Chondrocyte (in vitro differentiated cells): ENCODE measurements at regions not wholly inside any gene's neighbourhood (a gene's known extent, or its start where the extent isn't known, plus 50 kb on each side); places are given as distances from the start of the nearest gene placed in this dataset.

Experiments
- DNase-seq: peaks from one replicate; pipeline ENCODE4 v3.0.0; 2021; ENCODE audit warnings: mixed read lengths, low spot score
- H3K27ac Mint-ChIP-seq: one replicate; pipeline ENCODE4 v1.8.0; 2021; ENCODE audit warnings: mild to moderate bottlenecking, moderate library complexity, mixed read lengths; ENCODE audit not compliant: unreplicated experiment
- H3K27me3 Mint-ChIP-seq: 2 replicates; pipeline ENCODE4 v1.8.0; 2021; ENCODE audit warnings: low read depth, mixed read lengths
- H3K36me3 Mint-ChIP-seq: 2 replicates; pipeline ENCODE4 v1.8.0; 2021; ENCODE audit warnings: low read depth, mixed read lengths
- H3K4me1 Mint-ChIP-seq: 2 replicates; pipeline ENCODE4 v1.8.0; 2021; ENCODE audit warnings: low read depth, mild to moderate bottlenecking, mixed read lengths
- H3K4me3 Mint-ChIP-seq: one replicate; pipeline ENCODE4 v1.8.0; 2021; ENCODE audit warnings: mild to moderate bottlenecking, moderate library complexity, mixed read lengths; ENCODE audit not compliant: unreplicated experiment
- H3K9me3 Mint-ChIP-seq: 2 replicates; pipeline ENCODE4 v1.8.0; 2021; ENCODE audit warnings: low read depth, mixed read lengths
- TF ChIP-seq, protein P1 (sequence below): fragments of 200-600 bp; sonication (generic); IDR thresholded peaks from 2 replicates; pipeline ENCODE4 v1.5.0; 2021; ENCODE audit warnings: antibody characterized with exemption, mild to moderate bottlenecking, moderate library complexity

DNA sequence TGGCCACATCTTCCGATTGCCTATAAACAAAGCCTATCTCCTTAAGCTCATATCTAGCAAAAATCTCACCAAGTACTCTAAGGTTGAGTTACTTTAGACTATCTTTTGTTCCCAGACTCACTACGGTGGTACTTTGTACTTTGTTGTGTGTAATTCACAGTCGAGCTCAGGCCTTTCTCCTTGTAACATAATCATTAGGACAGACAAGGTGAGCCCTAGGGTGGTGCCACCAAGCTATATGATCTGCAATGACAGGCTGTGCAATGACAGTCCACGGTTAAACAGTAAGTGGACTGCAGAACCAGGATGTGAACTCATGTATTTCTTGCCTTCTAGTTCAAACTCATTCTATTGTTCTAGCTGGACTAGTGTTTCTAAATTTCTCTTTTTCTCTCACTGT is 132.2 kb downstream of the UBE2U start:
- H3K4me3 Mint-ChIP-seq: no peak overlapping the region
- H3K27ac Mint-ChIP-seq: no peak overlapping the region
- TF ChIP-seq, protein P1, sequence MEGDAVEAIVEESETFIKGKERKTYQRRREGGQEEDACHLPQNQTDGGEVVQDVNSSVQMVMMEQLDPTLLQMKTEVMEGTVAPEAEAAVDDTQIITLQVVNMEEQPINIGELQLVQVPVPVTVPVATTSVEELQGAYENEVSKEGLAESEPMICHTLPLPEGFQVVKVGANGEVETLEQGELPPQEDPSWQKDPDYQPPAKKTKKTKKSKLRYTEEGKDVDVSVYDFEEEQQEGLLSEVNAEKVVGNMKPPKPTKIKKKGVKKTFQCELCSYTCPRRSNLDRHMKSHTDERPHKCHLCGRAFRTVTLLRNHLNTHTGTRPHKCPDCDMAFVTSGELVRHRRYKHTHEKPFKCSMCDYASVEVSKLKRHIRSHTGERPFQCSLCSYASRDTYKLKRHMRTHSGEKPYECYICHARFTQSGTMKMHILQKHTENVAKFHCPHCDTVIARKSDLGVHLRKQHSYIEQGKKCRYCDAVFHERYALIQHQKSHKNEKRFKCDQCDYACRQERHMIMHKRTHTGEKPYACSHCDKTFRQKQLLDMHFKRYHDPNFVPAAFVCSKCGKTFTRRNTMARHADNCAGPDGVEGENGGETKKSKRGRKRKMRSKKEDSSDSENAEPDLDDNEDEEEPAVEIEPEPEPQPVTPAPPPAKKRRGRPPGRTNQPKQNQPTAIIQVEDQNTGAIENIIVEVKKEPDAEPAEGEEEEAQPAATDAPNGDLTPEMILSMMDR: no peak
- H3K27me3 Mint-ChIP-seq: peaks cover 27% of the 10 kb centered on the region
- DNase-seq: no peak
- no peaks in the 10 kb centered on the region for H3K9me3 Mint-ChIP-seq
- no peaks in the 10 kb centered on the region for H3K36me3 Mint-ChIP-seq
- H3K4me1 Mint-ChIP-seq: peaks cover 3% of the 10 kb centered on the region

DNA sequence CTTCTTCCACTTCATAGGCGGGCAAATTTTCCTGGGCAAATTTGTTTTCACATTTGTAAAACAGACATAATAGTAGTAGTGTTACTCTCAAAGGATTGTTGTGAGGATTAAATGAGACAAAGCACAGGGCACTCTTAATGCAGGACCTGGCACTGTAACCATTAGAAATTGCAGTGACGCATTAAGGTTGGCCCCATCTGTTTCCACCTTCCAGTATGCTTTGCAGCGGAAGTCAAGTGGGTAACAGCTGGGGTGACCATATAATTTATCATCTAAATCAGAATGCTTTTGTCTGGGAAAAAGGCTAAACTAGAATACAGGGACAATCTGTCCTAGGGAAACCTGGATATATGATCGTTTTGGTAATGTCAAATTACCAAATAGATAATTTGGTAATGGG is 132.5 kb upstream of the CACHD1 start:
- TF ChIP-seq, protein P1: no peak
- peaks cover 3% of the 10 kb centered on the region for H3K4me1 Mint-ChIP-seq
- H3K27me3 Mint-ChIP-seq: peaks cover 21% of the 10 kb centered on the region
- H3K9me3 Mint-ChIP-seq: no peaks in the 10 kb centered on the region
- H3K27ac Mint-ChIP-seq: no peak overlapping the region
- no peaks in the 10 kb centered on the region for H3K36me3 Mint-ChIP-seq
- no peak overlapping the region for H3K4me3 Mint-ChIP-seq
- no peak for DNase-seq

DNA sequence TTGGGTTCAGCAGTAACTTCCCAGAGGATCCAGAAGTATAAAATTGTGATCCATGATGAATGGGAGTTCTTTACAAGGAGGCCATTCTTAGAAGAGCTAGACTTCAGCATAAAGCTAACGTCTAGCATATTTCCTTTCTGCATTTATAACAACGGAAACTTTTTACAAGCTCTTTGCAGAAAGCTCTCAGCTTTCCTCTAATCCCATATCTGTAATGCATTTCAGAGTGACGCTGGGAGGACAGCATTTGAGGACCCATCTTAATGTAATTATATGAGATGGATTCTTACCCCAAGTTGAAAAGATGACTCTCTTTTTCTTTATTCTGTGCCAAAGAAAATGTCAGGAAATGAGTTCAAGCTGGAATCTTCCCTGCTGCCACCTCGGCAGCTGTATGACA is 132.0 kb upstream of the CACHD1 start:
- Mint-ChIP-seq H3K4me3 (no peak overlapping the region), H3K27ac (no peak overlapping the region), H3K27me3 (peaks cover 19% of the 10 kb centered on the region), H3K4me1 (peaks cover 3% of the 10 kb centered on the region), H3K9me3 (no peaks in the 10 kb centered on the region), H3K36me3 (no peaks in the 10 kb centered on the region)
- no peak for DNase-seq
- TF ChIP-seq, protein P1: no peak

DNA sequence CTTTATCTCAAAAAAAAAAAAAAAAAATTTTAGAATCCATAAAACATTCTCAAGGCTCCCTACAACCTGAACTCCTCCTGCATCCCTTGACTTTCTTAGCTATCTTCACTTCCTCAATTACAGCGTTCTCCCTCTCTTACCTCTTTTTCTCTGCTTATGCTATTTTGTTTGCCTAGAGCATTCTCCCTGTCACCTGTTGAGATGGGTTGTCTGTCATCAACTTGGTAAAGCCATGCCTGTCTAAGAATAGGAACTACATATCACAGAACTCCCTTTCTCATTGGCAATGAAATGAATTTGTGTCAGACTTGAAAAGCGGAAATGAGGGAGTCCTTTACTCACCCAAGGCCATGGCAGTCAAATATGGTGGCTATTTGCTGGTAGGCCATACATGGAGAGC is 129.6 kb upstream of the CACHD1 start:
- Mint-ChIP-seq H3K27ac (no peak overlapping the region), H3K27me3 (peaks cover 8% of the 10 kb centered on the region), H3K4me1 (peaks cover 3% of the 10 kb centered on the region), H3K4me3 (no peak overlapping the region), H3K9me3 (no peaks in the 10 kb centered on the region), H3K36me3 (no peaks in the 10 kb centered on the region)
- TF ChIP-seq, protein P1: no peak
- no peak for DNase-seq

DNA sequence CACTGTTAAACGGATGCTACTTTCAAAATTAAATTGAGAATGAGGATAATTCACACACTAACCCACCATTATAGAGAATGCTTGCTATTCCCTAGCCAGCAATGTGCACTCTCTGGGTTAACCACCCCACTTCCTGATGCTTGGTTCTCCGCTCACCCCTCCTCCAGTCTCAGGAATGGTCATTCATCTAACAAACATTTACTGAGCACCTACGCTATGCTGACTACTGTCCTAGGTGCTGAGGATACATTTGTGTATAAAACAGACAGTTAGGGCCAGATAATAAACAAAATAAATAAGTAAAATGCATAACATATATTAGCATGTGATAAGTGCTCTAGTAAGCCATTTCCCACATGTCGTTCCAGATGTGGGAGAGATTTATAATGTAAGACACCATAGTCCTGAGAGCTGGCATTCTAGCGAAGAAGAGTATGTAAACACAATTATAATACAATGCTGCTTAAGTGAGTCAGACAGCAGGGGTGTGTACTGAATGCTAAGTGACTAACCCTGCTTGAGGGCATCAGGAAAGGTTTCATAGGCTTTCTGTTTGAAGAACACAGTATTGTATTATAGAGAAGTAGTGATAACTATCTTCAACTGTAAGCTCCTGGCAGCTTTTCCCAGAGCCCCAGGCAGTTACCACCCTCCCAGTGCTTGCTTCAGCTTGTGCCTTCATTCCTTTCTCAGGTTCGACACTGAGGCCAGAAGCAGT is 126.7 kb upstream of the CACHD1 start:
- TF ChIP-seq, protein P1: no peak
- Mint-ChIP-seq H3K9me3 (no peaks in the 10 kb centered on the region), H3K27me3 (peaks cover 10% of the 10 kb centered on the region), H3K4me1 (no peaks in the 10 kb centered on the region), H3K36me3 (no peaks in the 10 kb centered on the region), H3K27ac (no peak overlapping the region), H3K4me3 (no peak overlapping the region)
- no peak for DNase-seq
